OCI-LY7 (cell line): ENCODE measurements at regions not wholly inside any gene's neighbourhood (a gene's known extent, or its start where the extent isn't known, plus 50 kb on each side); places are given as distances from the start of the nearest gene placed in this dataset.

Source experiments
- EZH2phosphoT487 ChIP-seq: fragments of 200-600 bp; sonication (generic); IDR thresholded peaks from 2 replicates; pipeline ENCODE4 v1.6.1; 2018; ENCODE audit warnings: low read depth, borderline replicate concordance, mild to moderate bottlenecking, mixed run types, antibody characterized with exemption, low read length, moderate library complexity, mixed read lengths
- TF ChIP-seq, protein P1 (sequence below): fragments of 200-600 bp; sonication (generic); conservative IDR thresholded peaks from 2 replicates; pipeline ENCODE4 v1.5.1; 2014; ENCODE audit warnings: mild to moderate bottlenecking, antibody characterized with exemption, low read length, moderate library complexity, mixed read lengths

DNA sequence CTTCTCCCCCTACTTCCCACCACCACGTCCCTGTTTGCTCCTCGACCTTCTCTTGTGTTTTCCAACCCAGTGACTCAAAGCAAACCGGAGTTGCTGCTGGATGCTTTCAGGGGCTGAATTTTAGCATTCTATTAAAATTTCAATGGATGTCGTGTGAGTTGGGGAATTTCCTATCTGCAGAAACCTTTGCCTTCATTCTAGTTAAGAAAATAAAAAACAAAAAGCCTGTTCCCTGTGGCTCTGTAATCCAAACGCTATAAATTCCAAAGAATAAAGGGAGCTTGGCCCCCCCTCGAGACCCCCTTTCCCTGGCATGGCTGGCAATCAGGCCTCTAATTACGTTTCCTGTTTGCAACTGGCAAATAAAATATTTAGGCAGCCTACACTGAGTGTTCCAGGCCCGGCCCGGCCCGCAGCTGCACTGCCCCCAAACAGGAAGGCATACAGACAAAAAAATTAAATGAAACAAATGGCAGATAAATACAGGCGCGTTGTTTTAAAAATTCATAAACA lies 139.4 kb upstream of the PPP1R26 start:
- TF ChIP-seq, protein P1, sequence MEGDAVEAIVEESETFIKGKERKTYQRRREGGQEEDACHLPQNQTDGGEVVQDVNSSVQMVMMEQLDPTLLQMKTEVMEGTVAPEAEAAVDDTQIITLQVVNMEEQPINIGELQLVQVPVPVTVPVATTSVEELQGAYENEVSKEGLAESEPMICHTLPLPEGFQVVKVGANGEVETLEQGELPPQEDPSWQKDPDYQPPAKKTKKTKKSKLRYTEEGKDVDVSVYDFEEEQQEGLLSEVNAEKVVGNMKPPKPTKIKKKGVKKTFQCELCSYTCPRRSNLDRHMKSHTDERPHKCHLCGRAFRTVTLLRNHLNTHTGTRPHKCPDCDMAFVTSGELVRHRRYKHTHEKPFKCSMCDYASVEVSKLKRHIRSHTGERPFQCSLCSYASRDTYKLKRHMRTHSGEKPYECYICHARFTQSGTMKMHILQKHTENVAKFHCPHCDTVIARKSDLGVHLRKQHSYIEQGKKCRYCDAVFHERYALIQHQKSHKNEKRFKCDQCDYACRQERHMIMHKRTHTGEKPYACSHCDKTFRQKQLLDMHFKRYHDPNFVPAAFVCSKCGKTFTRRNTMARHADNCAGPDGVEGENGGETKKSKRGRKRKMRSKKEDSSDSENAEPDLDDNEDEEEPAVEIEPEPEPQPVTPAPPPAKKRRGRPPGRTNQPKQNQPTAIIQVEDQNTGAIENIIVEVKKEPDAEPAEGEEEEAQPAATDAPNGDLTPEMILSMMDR: no peak
- TF ChIP-seq EZH2phosphoT487: no peak
